A673 (cell line): ENCODE measurements at regions not wholly inside any gene's neighbourhood (a gene's known extent, or its start where the extent isn't known, plus 50 kb on each side); places are given as distances from the start of the nearest gene placed in this dataset.

Experiments
- BruUV-seq: library from RNA; stranded (reverse); fragments of 400-500 nt; replicated peaks from 2 replicates; lab custom pipeline; 2021; lab: Mats Ljungman, UMichigan
- CTCF ChIA-PET: fragments of 300-600 bp; sonication (Branson Sonifier 250); formaldehyde crosslinking; loops from one replicate; lab custom pipeline; 2022; ENCODE audit warnings: antibody characterized with exemption; lab: Charles Lee
- POLR2A ChIA-PET: fragments of 300-600 bp; sonication (Branson Sonifier 250); formaldehyde crosslinking; loops from one replicate; lab custom pipeline; 2022; ENCODE audit warnings: antibody characterized with exemption; ENCODE audit not compliant: low non-redundant PET; lab: Charles Lee
- DNase-seq: peaks from one replicate; pipeline ENCODE4 v3.0.0-alpha.2; 2015; ENCODE audit warnings: low spot score
- H3K27ac ChIP-seq: fragments of 200-600 bp; sonication (generic); 2 replicates; pipeline ENCODE4 v1.5.1; 2016; ENCODE audit warnings: mixed run types, low read depth, mild to moderate bottlenecking, mixed read lengths, antibody characterized with exemption, low read length; ENCODE audit not compliant: poor library complexity, severe bottlenecking
- H3K27me3 ChIP-seq: fragments of 200-600 bp; sonication (generic); replicated peaks from 2 replicates; pipeline ENCODE4 v1.6.1; 2017; ENCODE audit warnings: mixed run types, low read depth, mild to moderate bottlenecking, mixed read lengths, antibody characterized with exemption, low read length; ENCODE audit not compliant: insufficient read depth, poor library complexity
- H3K36me3 ChIP-seq: fragments of 200-600 bp; sonication (generic); 2 replicates; pipeline ENCODE4 v1.6.1; 2016; ENCODE audit warnings: mixed run types, mild to moderate bottlenecking, mixed read lengths, antibody characterized with exemption, low read length; ENCODE audit not compliant: insufficient read depth, poor library complexity, severe bottlenecking
- H3K4me1 ChIP-seq: fragments of 200-600 bp; sonication (generic); 2 replicates; pipeline ENCODE4 v1.6.1; 2017; ENCODE audit warnings: mixed run types, mild to moderate bottlenecking, mixed read lengths, antibody characterized with exemption, low read length; ENCODE audit not compliant: insufficient read depth, poor library complexity, severe bottlenecking
- H3K4me3 ChIP-seq: fragments of 200-600 bp; sonication (generic); 2 replicates; pipeline ENCODE4 v1.5.1; 2016; ENCODE audit warnings: low read depth, mixed run types, mild to moderate bottlenecking, mixed read lengths, low read length; ENCODE audit not compliant: poor library complexity, severe bottlenecking
- H3K9me3 ChIP-seq: fragments of 200-600 bp; sonication (generic); 2 replicates; pipeline ENCODE4 v1.6.1; 2016; ENCODE audit warnings: mixed run types, low read depth, mild to moderate bottlenecking, mixed read lengths, antibody characterized with exemption, low read length; ENCODE audit not compliant: poor library complexity, severe bottlenecking
- CTCF ChIP-seq: fragments of 300-800, 200-600 bp; sonication (generic); conservative IDR thresholded peaks from 2 replicates; pipeline ENCODE4 v1.5.1; 2017; ENCODE audit warnings: low read depth, mild to moderate bottlenecking, antibody characterized with exemption, low read length, moderate library complexity, mixed read lengths
- EZH2 ChIP-seq: fragments of 200-600 bp; sonication (generic); IDR thresholded peaks from 2 replicates; pipeline ENCODE4 v1.6.1; 2017; ENCODE audit warnings: borderline replicate concordance, low read depth, mild to moderate bottlenecking, mixed read lengths, antibody characterized with exemption, low read length; ENCODE audit not compliant: poor library complexity, severe bottlenecking
- intact Hi-C: fragments of 100-400 bp; cut with micrococcal nuclease; formaldehyde crosslinking; loops from one replicate; pipeline ENCODE4 v1.10.0; 2022; ENCODE audit not compliant: unreplicated experiment

- ChIA-PET CTCF (no interaction called here), POLR2A (no interaction called here)
- Histone ChIP-seq H3K36me3 (no peaks in the 10 kb centered on the region), H3K4me3 (no peak overlapping the region), H3K27ac (peak overlapping the region; percentile 82), H3K4me1 (peaks cover 16% of the 10 kb centered on the region), H3K9me3 (peaks cover 9% of the 10 kb centered on the region), H3K27me3 (no peaks in the 10 kb centered on the region)
- DNase-seq = no peak
- TF ChIP-seq EZH2 (no peak), CTCF (no peak)
- intact Hi-C loops = loop anchor here (2.0 to 10.0 kb wide), 6 partner anchors 55 to 977 kb away; no protein-coding TSS in a partner anchor
- no TSS peak for BruUV-seq
Measured at GRCh38 chr9:80449513-80449912, 877.7 kb downstream of the TLE4 start.

- no TSS peak for BruUV-seq
Measured at GRCh38 chr9:80448996-80449395, 877.2 kb downstream of the TLE4 start.

GRCh38 chr9:80447876-80448275, 876.1 kb downstream of the TLE4 start:
- no peaks in the 10 kb centered on the region for H3K36me3 ChIP-seq
- TF ChIP-seq CTCF (no peak), EZH2 (no peak)
- CTCF ChIA-PET = no interaction called here
- peak overlapping the region; percentile 69 for H3K27ac ChIP-seq
- H3K4me1 ChIP-seq = peaks cover 16% of the 10 kb centered on the region
- DNase-seq = peak; percentile 76
- H3K27me3 ChIP-seq = no peaks in the 10 kb centered on the region
- H3K4me3 ChIP-seq = no peak overlapping the region
- no TSS peak for BruUV-seq
- intact Hi-C loops = loop anchor here (1.0 to 10.0 kb wide), 8 partner anchors 57 to 976 kb away; no protein-coding TSS in a partner anchor
- POLR2A ChIA-PET = no interaction called here
- peaks cover 5% of the 10 kb centered on the region for H3K9me3 ChIP-seq

More at GRCh38 chr9:80448996-80449395, 877.2 kb downstream of the TLE4 start:
- ChIA-PET POLR2A (no interaction called here), CTCF (no interaction called here)
- H3K27me3 ChIP-seq = no peaks in the 10 kb centered on the region
- H3K36me3 ChIP-seq = no peaks in the 10 kb centered on the region
- intact Hi-C loops = loop anchor here (1.0 to 10.0 kb wide), 8 partner anchors 56 to 977 kb away; no protein-coding TSS in a partner anchor
- peaks cover 9% of the 10 kb centered on the region for H3K9me3 ChIP-seq
- no peak for TF ChIP-seq EZH2
- TF ChIP-seq CTCF = no peak
- H3K4me3 ChIP-seq = no peak overlapping the region
- peak; percentile 78 for DNase-seq
- peaks cover 16% of the 10 kb centered on the region for H3K4me1 ChIP-seq
- peak overlapping the region; percentile 82 for H3K27ac ChIP-seq
